Fibroblast of lung (primary cell): ENCODE measurements at regions not wholly inside any gene's neighbourhood (a gene's known extent, or its start where the extent isn't known, plus 50 kb on each side); places are given as distances from the start of the nearest gene placed in this dataset.

Experiments used
- DNase-seq, 2 donors: peaks; one replicate each; pipeline versions ENCODE4 v3.0.0 to v3.0.0-alpha.2; 2010; ENCODE audit warnings: low read depth in 2 of 2
- H2AFZ ChIP-seq: 2 replicates; pipeline ENCODE4 v1.5.1; 2012; ENCODE audit warnings: low read length, control low read depth, inconsistent platforms
- H3K27ac ChIP-seq: 2 replicates; pipeline ENCODE4 v1.5.1; 2011; ENCODE audit warnings: low read length, control low read depth; ENCODE audit not compliant: insufficient read depth
- H3K27me3 ChIP-seq: 2 replicates; pipeline ENCODE4 v1.5.1; 2011; ENCODE audit warnings: mild to moderate bottlenecking, low read length; ENCODE audit not compliant: control insufficient read depth, insufficient read depth
- H3K36me3 ChIP-seq: 2 replicates; pipeline ENCODE4 v1.5.1; 2011; ENCODE audit warnings: low read length; ENCODE audit not compliant: control insufficient read depth, insufficient read depth
- H3K4me1 ChIP-seq: 2 replicates; pipeline ENCODE4 v1.5.1; 2011; ENCODE audit warnings: low read length; ENCODE audit not compliant: control insufficient read depth, insufficient read depth; ENCODE audit errors: extremely low read depth
- H3K4me2 ChIP-seq: 2 replicates; pipeline ENCODE4 v1.5.1; 2011; ENCODE audit warnings: low read length, control low read depth; ENCODE audit not compliant: insufficient read depth; ENCODE audit errors: extremely low read depth
- H3K4me3 ChIP-seq, 4 experiments: fragments of 200-600 bp in 1 of 4; sonication (generic) in 1 of 4; replicated peaks in 1 of 4; 2 replicates each; pipeline ENCODE4 v1.5.1; 2011 to 2016; ENCODE audit warnings: low read length in 4 of 4, low read depth in 3 of 4, mild to moderate bottlenecking in 3 of 4, control low read depth in 2 of 4, inconsistent platforms in 1 of 4, mixed read lengths in 1 of 4; ENCODE audit not compliant: insufficient read depth in 1 of 4; ENCODE audit errors: control extremely low read depth in 1 of 4
- H3K79me2 ChIP-seq: 2 replicates; pipeline ENCODE4 v1.5.1; 2012; ENCODE audit warnings: mild to moderate bottlenecking, low read length, inconsistent platforms; ENCODE audit not compliant: control insufficient read depth, insufficient read depth
- H3K9ac ChIP-seq: 2 replicates; pipeline ENCODE4 v1.5.1; 2011; ENCODE audit warnings: mild to moderate bottlenecking, low read length, control low read depth; ENCODE audit not compliant: insufficient read depth
- H3K9me3 ChIP-seq: 2 replicates; pipeline ENCODE4 v1.5.1; 2012; ENCODE audit warnings: low read depth, low read length; ENCODE audit not compliant: control insufficient read depth, insufficient read depth
- H4K20me1 ChIP-seq: 2 replicates; pipeline ENCODE4 v1.5.1; 2011; ENCODE audit warnings: low read length; ENCODE audit not compliant: control insufficient read depth, insufficient read depth; ENCODE audit errors: extremely low read depth
- CTCF ChIP-seq, 2 donors: IDR thresholded peaks in 1 of 2; conservative IDR thresholded peaks in 1 of 2; 1 replicate in 1 of 2; 2 replicates in 1 of 2; pipeline ENCODE4 v1.5.1; 2011 to 2012; ENCODE audit warnings: low read length in 2 of 2, control low read depth in 1 of 2, inconsistent platforms in 1 of 2, low read depth in 1 of 2, mild to moderate bottlenecking in 1 of 2
- EZH2 ChIP-seq: IDR thresholded peaks from 2 replicates; pipeline ENCODE4 v1.5.1; 2012; ENCODE audit warnings: low read length, control low read depth, mild to moderate bottlenecking; ENCODE audit errors: missing control alignments

GRCh38 chr6:104411302-104411701 lies 448.4 kb downstream of the HACE1 start:
- H3K9me3 ChIP-seq: no peaks in the 10 kb centered on the region
- no peaks in the 10 kb centered on the region for H3K36me3 ChIP-seq
- H3K4me1 ChIP-seq: no peaks in the 10 kb centered on the region
- H3K9ac ChIP-seq: no peak overlapping the region
- TF ChIP-seq EZH2 (no peak), CTCF (conservative IDR thresholded peaks at IDR 0.05 in 1 of 2, IDR thresholded peaks at IDR 0.05 in 1 of 2; ENCODE audit: low read depth in 1 of 2, low read length in 2 of 2) (no peak)
- no peak overlapping the region for H3K27ac ChIP-seq
- H3K79me2 ChIP-seq: no peaks in the 10 kb centered on the region
- no peaks in the 10 kb centered on the region for H3K27me3 ChIP-seq
- H2AFZ ChIP-seq: no peak overlapping the region
- no peak overlapping the region for H3K4me2 ChIP-seq
- no peak for DNase-seq
- no peak overlapping the region for H3K4me3 ChIP-seq
- H4K20me1 ChIP-seq: no peaks in the 10 kb centered on the region

- H3K9me3 ChIP-seq: no peaks in the 10 kb centered on the region
- H3K27ac ChIP-seq: no peak overlapping the region
- no peaks in the 10 kb centered on the region for H3K36me3 ChIP-seq
- H3K4me2 ChIP-seq: no peak overlapping the region
- H3K9ac ChIP-seq: no peak overlapping the region
- H3K4me3 ChIP-seq: no peak overlapping the region
- DNase-seq: no peak
- H2AFZ ChIP-seq: no peak overlapping the region
- no peaks in the 10 kb centered on the region for H4K20me1 ChIP-seq
- no peaks in the 10 kb centered on the region for H3K79me2 ChIP-seq
- no peaks in the 10 kb centered on the region for H3K27me3 ChIP-seq
- TF ChIP-seq EZH2 (no peak), CTCF (conservative IDR thresholded peaks at IDR 0.05 in 1 of 2, IDR thresholded peaks at IDR 0.05 in 1 of 2; ENCODE audit: low read depth in 1 of 2, low read length in 2 of 2) (no peak)
- no peaks in the 10 kb centered on the region for H3K4me1 ChIP-seq
Observed at GRCh38 chr6:104409913-104410312, 449.8 kb downstream of the HACE1 start.

- Histone ChIP-seq H3K4me1 (no peaks in the 10 kb centered on the region), H4K20me1 (no peaks in the 10 kb centered on the region), H3K9ac (no peak overlapping the region), H3K36me3 (no peaks in the 10 kb centered on the region), H3K9me3 (no peaks in the 10 kb centered on the region), H3K27me3 (no peaks in the 10 kb centered on the region), H2AFZ (no peak overlapping the region), H3K27ac (no peak overlapping the region), H3K4me2 (no peak overlapping the region), H3K4me3 (no peak overlapping the region), H3K79me2 (no peaks in the 10 kb centered on the region)
- TF ChIP-seq CTCF (conservative IDR thresholded peaks at IDR 0.05 in 1 of 2, IDR thresholded peaks at IDR 0.05 in 1 of 2; ENCODE audit: low read depth in 1 of 2, low read length in 2 of 2) (no peak), EZH2 (no peak)
- DNase-seq: no peak
Observed at GRCh38 chr6:104407957-104408356, 451.8 kb downstream of the HACE1 start.
